GM19395 (cell line): ENCODE measurements at regions not wholly inside any gene's neighbourhood (a gene's known extent, or its start where the extent isn't known, plus 50 kb on each side); places are given as distances from the start of the nearest gene placed in this dataset.
"Not testable (repeated sequence)": the region's sequence is repeated elsewhere in the genome, so short reads cannot be mapped to it uniquely, and the experiment has no call there.

Experiments
- ATAC-seq: cut with Tn5 transposase; IDR thresholded peaks from one replicate; pipeline ENCODE4 v1.9.1; 2021; ENCODE audit warnings: mild to moderate bottlenecking, moderate library complexity; ENCODE audit not compliant: unreplicated experiment

DNA sequence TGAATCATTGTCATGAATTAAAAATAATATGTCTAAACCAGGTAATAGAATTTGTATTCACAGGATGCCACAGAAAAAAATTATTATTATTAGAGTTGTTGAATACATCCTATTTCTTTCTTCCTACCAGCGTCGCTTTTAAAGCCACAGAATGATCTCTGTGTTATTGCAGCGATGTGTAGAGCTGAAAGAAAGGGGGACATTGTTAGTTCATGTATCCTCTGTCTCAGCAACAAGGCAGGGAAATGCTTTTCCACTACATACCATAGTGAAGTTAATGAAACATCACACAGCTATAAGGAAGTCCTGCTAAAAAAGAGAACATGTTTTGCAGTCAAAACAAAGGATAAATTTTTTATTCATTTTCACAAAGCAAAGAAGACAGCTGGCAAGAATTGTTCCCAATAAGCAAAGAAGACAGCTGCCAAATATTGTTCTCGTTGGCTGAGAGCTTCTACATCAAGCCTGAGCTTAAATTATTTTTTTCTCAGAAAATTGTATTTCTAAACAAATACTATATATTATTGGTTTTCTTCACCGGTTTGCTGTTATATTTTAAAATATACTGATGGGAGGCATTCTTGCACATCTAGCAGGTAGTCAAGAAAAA is 1234.4 kb downstream of the SUCLG1 start:
- no peak for ATAC-seq

DNA sequence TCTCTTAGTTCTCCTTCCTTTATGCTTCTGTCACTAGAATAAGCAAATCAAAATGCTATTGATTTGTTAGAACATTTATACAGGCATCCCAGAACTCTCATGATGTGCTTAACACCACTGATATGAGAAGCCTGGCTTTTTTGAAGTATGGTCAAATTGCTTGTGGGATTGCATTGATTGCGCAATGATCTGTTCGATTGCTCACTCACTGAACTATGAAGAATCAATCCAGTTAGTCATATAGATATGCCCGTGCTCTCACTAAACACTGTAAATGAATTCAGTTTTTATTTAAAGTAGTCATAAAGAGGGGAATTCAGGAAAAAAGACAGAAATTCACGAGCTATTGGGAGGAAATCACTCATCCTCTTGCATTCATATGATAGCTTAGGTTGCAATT is 1237.8 kb downstream of the SUCLG1 start:
- no peak for ATAC-seq

GRCh38 chr2:83217854-83218253 is 1241.2 kb downstream of the SUCLG1 start:
- ATAC-seq: no peak

GRCh38 chr2:83196225-83196624 is 1262.9 kb downstream of the SUCLG1 start:
- ATAC-seq: no peak

DNA sequence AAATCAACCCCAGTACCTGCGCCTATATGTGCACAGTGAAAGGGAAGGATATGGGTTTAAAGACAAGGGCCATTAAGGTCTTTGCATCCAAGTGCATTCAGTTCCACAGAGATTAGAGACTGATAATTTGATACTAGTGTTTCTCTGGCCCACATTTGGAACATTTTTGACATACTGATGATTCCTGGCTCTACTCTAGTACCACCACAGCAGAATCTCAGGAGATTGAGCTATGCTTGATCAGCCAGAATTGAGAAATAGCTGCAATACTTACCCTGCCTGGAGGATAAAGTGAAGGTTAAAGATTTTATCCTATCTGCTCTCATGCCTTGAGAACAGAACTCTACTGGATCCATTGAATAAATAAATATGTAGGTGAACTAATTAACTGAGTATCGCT is 1267.8 kb downstream of the SUCLG1 start:
- no peak for ATAC-seq

GRCh38 chr2:83186105-83186760 is 1272.8 kb downstream of the SUCLG1 start:
- ATAC-seq: no peak

DNA sequence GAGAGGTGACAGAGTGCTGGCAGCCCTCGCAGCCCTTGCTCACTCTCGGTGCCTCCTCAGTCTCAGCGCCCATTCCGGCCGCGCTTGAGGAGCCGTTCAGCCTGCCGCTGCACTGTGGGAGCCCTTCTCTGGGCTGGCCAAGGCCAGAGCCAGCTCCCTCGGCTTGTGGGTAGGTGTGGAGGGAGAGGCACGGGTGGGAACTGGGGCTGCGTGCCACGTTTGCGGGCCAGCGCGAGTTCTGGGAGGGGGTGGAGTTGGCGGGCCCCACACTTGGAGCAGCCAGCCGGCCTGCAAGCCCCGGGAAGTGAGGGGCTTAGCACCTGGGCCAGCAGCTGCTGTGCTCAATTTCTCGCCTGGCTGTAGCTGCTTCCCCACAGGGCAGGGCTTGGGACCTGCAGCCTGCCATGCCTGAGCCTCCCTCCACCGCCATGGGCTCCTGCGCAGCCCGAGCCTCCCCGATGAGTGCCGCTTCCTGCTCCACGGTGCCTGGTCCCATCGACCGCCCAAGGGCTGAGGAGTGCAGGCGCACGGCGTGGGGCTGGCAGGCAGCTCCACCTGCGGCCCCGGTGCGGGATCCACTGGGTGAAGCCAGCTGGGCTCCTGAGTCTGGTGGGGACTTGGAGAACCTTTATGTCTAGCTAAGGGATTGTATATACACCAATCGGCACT is 1278.1 kb downstream of the SUCLG1 start:
- ATAC-seq: not testable (repeated sequence)

GRCh38 chr2:83176539-83176938 is 1282.5 kb downstream of the SUCLG1 start:
- ATAC-seq: no peak

- ATAC-seq: no peak
These were observed 1286.2 kb downstream of the SUCLG1 start for GRCh38 chr2:83172841-83173240.

DNA sequence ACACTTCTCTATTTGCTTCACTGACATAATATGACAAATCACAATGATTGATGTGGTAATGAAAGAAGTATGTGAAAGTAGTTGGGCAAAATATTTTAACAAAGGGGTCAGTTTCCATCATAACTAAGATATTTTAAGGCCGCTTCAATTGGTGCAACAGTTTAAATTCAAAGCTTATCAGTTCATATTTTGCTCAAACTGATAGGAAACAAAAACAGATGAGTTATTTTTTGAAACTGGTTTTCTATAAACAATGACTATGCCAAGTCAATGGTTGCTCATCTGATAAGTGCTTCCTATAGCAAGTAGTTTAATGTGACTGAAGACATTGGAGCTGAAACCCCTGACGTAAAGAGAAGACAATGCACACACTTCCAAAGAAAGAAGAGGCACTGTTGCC is 1290.7 kb downstream of the SUCLG1 start:
- no peak for ATAC-seq

DNA sequence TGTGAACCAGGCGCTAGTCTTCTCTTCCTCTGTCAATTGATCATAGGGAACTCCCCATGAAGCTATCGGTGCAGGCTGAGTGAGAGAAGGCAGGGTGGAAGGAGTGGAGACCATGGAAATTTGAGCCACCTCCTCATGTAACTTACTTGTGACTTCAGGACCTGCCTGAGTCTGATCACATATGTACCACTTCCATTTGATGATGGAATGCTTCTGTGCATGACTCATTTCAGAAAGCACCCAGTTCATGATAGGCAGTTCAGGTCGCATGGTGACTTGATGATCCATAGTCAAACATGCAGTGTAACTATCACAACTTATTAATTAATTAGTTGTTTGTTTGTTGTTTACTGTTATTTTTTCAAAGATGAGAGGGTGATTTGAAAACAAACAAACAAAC is 1296.7 kb downstream of the SUCLG1 start:
- no peak for ATAC-seq

GRCh38 chr2:83160571-83160970 is 1298.5 kb downstream of the SUCLG1 start:
- ATAC-seq: no peak

- no peak for ATAC-seq
These were observed 1303.3 kb downstream of the SUCLG1 start for GRCh38 chr2:83155826-83156225.

- no peak for ATAC-seq
These were observed 1315.1 kb downstream of the SUCLG1 start for GRCh38 chr2:83143946-83144345.

DNA sequence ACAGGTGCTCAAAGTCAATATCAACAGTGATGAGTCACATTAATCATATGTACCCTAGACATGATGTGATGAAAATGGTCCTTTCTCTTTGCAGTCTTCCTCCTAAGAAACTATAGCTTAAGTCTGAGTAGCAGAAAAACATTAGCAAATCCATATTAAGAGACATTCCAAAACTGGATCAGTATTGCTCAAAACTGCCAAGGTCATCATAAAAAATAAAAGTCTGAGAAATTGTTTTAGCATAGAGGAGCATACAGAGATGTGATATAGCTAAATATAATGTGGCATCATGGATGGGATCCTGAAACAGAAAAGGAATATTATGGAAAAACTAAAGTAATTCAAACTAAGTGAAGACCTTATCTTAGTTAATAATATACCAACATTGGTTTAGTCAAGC is 1316.1 kb downstream of the SUCLG1 start:
- no peak for ATAC-seq

DNA sequence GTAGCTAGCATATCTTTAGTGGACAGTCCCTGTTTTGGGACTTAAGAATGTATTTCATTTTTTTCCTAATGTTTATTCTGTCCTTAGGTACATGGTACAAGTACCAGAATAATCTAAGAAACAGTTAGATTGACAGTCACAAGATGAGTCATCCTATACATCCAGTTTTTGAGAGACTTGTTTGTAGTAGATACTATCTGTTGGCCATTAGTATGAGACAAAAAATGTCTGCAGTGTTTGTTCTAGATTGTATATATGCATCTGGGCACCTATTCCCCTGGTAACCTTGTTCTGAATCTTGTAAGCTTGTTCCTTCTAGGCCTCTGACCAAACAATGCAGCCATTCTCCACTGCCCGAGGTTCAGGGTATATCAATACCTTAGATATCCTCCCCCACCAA is 1343.5 kb downstream of the SUCLG1 start:
- ATAC-seq: no peak

GRCh38 chr2:83115155-83115554 is 1343.9 kb downstream of the SUCLG1 start:
- no peak for ATAC-seq

GRCh38 chr2:83113953-83114352 is 1345.1 kb downstream of the SUCLG1 start:
- ATAC-seq: no peak

GRCh38 chr2:83112858-83113257 is 1346.2 kb downstream of the SUCLG1 start:
- no peak for ATAC-seq

DNA sequence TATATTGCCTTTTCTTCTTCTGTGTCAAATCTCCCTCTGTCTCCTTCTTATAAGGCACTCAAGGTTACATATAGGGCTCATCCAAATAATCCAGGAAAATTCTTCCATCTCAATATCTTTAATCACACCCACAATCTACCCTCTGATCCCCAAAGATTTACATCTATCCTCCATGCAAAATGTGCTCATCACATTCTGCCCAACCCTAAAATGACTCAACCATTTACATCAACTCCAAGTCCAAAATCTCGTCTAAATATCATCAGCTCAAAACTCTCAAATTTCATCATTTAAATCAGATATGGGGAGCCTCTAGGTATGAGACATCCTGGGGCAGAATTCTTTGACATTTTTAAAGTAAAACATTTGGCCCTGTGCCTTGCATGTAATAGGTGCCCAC is 1349.8 kb downstream of the SUCLG1 start:
- ATAC-seq: no peak

GRCh38 chr2:83106853-83107252 is 1352.2 kb downstream of the SUCLG1 start:
- no peak for ATAC-seq

- no peak for ATAC-seq
These were observed 1354.9 kb downstream of the SUCLG1 start for GRCh38 chr2:83104202-83104601.
